ENCODE measurements at regions not wholly inside any gene's neighbourhood (a gene's known extent, or its start where the extent isn't known, plus 50 kb on each side); places are given as distances from the start of the nearest gene placed in this dataset.

GRCh38 chr6:56848105-56848504, 106.8 kb upstream of the BEND6 start:
- no peak overlapping the region for H3K4me3 ChIP-seq (ENCODE audit: low read length)
- no peaks in the 10 kb centered on the region for H3K9me3 ChIP-seq (ENCODE audit: insufficient read depth, low read depth, low read length)
- H3K27me3 ChIP-seq (ENCODE audit: insufficient read depth, low read length): no peaks in the 10 kb centered on the region
- H3K27ac ChIP-seq (ENCODE audit: low read depth, low read length): no peak overlapping the region
- H3K36me3 ChIP-seq (ENCODE audit: insufficient read depth, low read length): no peaks in the 10 kb centered on the region
- H3K4me1 ChIP-seq (ENCODE audit: insufficient read depth, low read length): peaks cover 53% of the 10 kb centered on the region
- H3K9ac ChIP-seq (ENCODE audit: low read depth, low read length): no peak overlapping the region

GRCh38 chr6:56845032-56845431, 109.9 kb upstream of the BEND6 start:
- Histone ChIP-seq H3K36me3 (ENCODE audit: insufficient read depth, low read length) (no peaks in the 10 kb centered on the region), H3K9ac (ENCODE audit: low read depth, low read length) (no peak overlapping the region), H3K27ac (ENCODE audit: low read depth, low read length) (no peak overlapping the region), H3K9me3 (ENCODE audit: insufficient read depth, low read depth, low read length) (no peaks in the 10 kb centered on the region), H3K4me3 (ENCODE audit: low read length) (no peak overlapping the region), H3K4me1 (ENCODE audit: insufficient read depth, low read length) (peaks cover 55% of the 10 kb centered on the region), H3K27me3 (ENCODE audit: insufficient read depth, low read length) (no peaks in the 10 kb centered on the region)
- 85% methylated on average over 3 of the region's 3 CpGs for WGBS

- peak overlapping the region; percentile 88 for H3K4me3 ChIP-seq (ENCODE audit: low read length)
- H3K36me3 ChIP-seq (ENCODE audit: insufficient read depth, low read length): no peaks in the 10 kb centered on the region
- peak overlapping the region; percentile 83 for H3K9ac ChIP-seq (ENCODE audit: low read depth, low read length)
- H3K4me1 ChIP-seq (ENCODE audit: insufficient read depth, low read length): peaks cover 59% of the 10 kb centered on the region
- H3K27ac ChIP-seq (ENCODE audit: low read depth, low read length): peak overlapping the region; percentile 85
- H3K27me3 ChIP-seq (ENCODE audit: insufficient read depth, low read length): no peaks in the 10 kb centered on the region
- H3K9me3 ChIP-seq (ENCODE audit: insufficient read depth, low read depth, low read length): no peaks in the 10 kb centered on the region
- WGBS: under 1% methylated on average over 75 of the region's 87 CpGs
Measured at GRCh38 chr6:56843476-56844349, 111.2 kb upstream of the BEND6 start.

GRCh38 chr6:56842686-56843475, 112.0 kb upstream of the BEND6 start:
- peak overlapping the region; percentile 85 for H3K27ac ChIP-seq (ENCODE audit: low read depth, low read length)
- H3K27me3 ChIP-seq (ENCODE audit: insufficient read depth, low read length): no peaks in the 10 kb centered on the region
- peaks cover 66% of the 10 kb centered on the region for H3K4me1 ChIP-seq (ENCODE audit: insufficient read depth, low read length)
- H3K36me3 ChIP-seq (ENCODE audit: insufficient read depth, low read length): no peaks in the 10 kb centered on the region
- peak overlapping the region; percentile 88 for H3K4me3 ChIP-seq (ENCODE audit: low read length)
- peak overlapping the region; percentile 83 for H3K9ac ChIP-seq (ENCODE audit: low read depth, low read length)
- H3K9me3 ChIP-seq (ENCODE audit: insufficient read depth, low read depth, low read length): no peaks in the 10 kb centered on the region
- WGBS: under 1% methylated on average over 47 of the region's 47 CpGs

- Histone ChIP-seq H3K27me3 (ENCODE audit: insufficient read depth, low read length) (no peaks in the 10 kb centered on the region), H3K4me3 (ENCODE audit: low read length) (peak overlapping the region; percentile 88), H3K36me3 (ENCODE audit: insufficient read depth, low read length) (no peaks in the 10 kb centered on the region), H3K27ac (ENCODE audit: low read depth, low read length) (no peak overlapping the region), H3K9ac (ENCODE audit: low read depth, low read length) (peak overlapping the region; percentile 83; the same call in 1 of the 2 replicates), H3K9me3 (ENCODE audit: insufficient read depth, low read depth, low read length) (no peaks in the 10 kb centered on the region), H3K4me1 (ENCODE audit: insufficient read depth, low read length) (peaks cover 70% of the 10 kb centered on the region)
- no CpG with 5 or more reads among the region's 1 CpG for WGBS
Measured at GRCh38 chr6:56841751-56842150, 113.2 kb upstream of the BEND6 start.

- peaks cover 69% of the 10 kb centered on the region for H3K4me1 ChIP-seq (ENCODE audit: insufficient read depth, low read length)
- H3K27me3 ChIP-seq (ENCODE audit: insufficient read depth, low read length): no peaks in the 10 kb centered on the region
- H3K9me3 ChIP-seq (ENCODE audit: insufficient read depth, low read depth, low read length): no peaks in the 10 kb centered on the region
- H3K4me3 ChIP-seq (ENCODE audit: low read length): peak overlapping the region; percentile 88
- no peaks in the 10 kb centered on the region for H3K36me3 ChIP-seq (ENCODE audit: insufficient read depth, low read length)
- no peak overlapping the region for H3K9ac ChIP-seq (ENCODE audit: low read depth, low read length)
- WGBS: 41% methylated on average over 2 of the region's 3 CpGs
- H3K27ac ChIP-seq (ENCODE audit: low read depth, low read length): no peak overlapping the region
Measured at GRCh38 chr6:56841381-56841749, 113.5 kb upstream of the BEND6 start.

GRCh38 chr6:56840467-56841380, 114.2 kb upstream of the BEND6 start:
- H3K27ac ChIP-seq (ENCODE audit: low read depth, low read length): no peak overlapping the region
- 69% methylated on average over 6 of the region's 6 CpGs for WGBS
- H3K4me1 ChIP-seq (ENCODE audit: insufficient read depth, low read length): peaks cover 63% of the 10 kb centered on the region
- peak overlapping the region; percentile 88 for H3K4me3 ChIP-seq (ENCODE audit: low read length)
- no peaks in the 10 kb centered on the region for H3K9me3 ChIP-seq (ENCODE audit: insufficient read depth, low read depth, low read length)
- no peak overlapping the region for H3K9ac ChIP-seq (ENCODE audit: low read depth, low read length)
- H3K36me3 ChIP-seq (ENCODE audit: insufficient read depth, low read length): no peaks in the 10 kb centered on the region
- H3K27me3 ChIP-seq (ENCODE audit: insufficient read depth, low read length): no peaks in the 10 kb centered on the region

GRCh38 chr6:56839533-56840183, 115.2 kb upstream of the BEND6 start:
- Histone ChIP-seq H3K36me3 (ENCODE audit: insufficient read depth, low read length) (no peaks in the 10 kb centered on the region), H3K4me1 (ENCODE audit: insufficient read depth, low read length) (peaks cover 55% of the 10 kb centered on the region), H3K9me3 (ENCODE audit: insufficient read depth, low read depth, low read length) (no peaks in the 10 kb centered on the region), H3K9ac (ENCODE audit: low read depth, low read length) (no peak overlapping the region), H3K4me3 (ENCODE audit: low read length) (no peak overlapping the region), H3K27me3 (ENCODE audit: insufficient read depth, low read length) (no peaks in the 10 kb centered on the region), H3K27ac (ENCODE audit: low read depth, low read length) (no peak overlapping the region)
- 80% methylated on average over 4 of the region's 6 CpGs for WGBS

GRCh38 chr6:56838965-56839364, 115.9 kb upstream of the BEND6 start:
- Histone ChIP-seq H3K4me1 (ENCODE audit: insufficient read depth, low read length) (peaks cover 55% of the 10 kb centered on the region), H3K4me3 (ENCODE audit: low read length) (no peak overlapping the region), H3K9ac (ENCODE audit: low read depth, low read length) (no peak overlapping the region), H3K27me3 (ENCODE audit: insufficient read depth, low read length) (no peaks in the 10 kb centered on the region), H3K36me3 (ENCODE audit: insufficient read depth, low read length) (no peaks in the 10 kb centered on the region), H3K9me3 (ENCODE audit: insufficient read depth, low read depth, low read length) (no peaks in the 10 kb centered on the region), H3K27ac (ENCODE audit: low read depth, low read length) (no peak overlapping the region)
- WGBS: 94% methylated on average over 1 of the region's 1 CpG

GRCh38 chr6:56838016-56838555, 116.8 kb upstream of the BEND6 start:
- no peaks in the 10 kb centered on the region for H3K27me3 ChIP-seq (ENCODE audit: insufficient read depth, low read length)
- H3K4me3 ChIP-seq (ENCODE audit: low read length): no peak overlapping the region
- H3K27ac ChIP-seq (ENCODE audit: low read depth, low read length): no peak overlapping the region
- H3K4me1 ChIP-seq (ENCODE audit: insufficient read depth, low read length): peaks cover 55% of the 10 kb centered on the region
- H3K36me3 ChIP-seq (ENCODE audit: insufficient read depth, low read length): no peaks in the 10 kb centered on the region
- no peak overlapping the region for H3K9ac ChIP-seq (ENCODE audit: low read depth, low read length)
- H3K9me3 ChIP-seq (ENCODE audit: insufficient read depth, low read depth, low read length): no peaks in the 10 kb centered on the region
- WGBS: 87% methylated on average over 1 of the region's 2 CpGs
